DMS 273 treated with DMSO at 0.1 percent for 48 hours (cell line): ENCODE measurements at regions not wholly inside any gene's neighbourhood (a gene's known extent, or its start where the extent isn't known, plus 50 kb on each side); places are given as distances from the start of the nearest gene placed in this dataset.
"Not testable (repeated sequence)": the region's sequence is repeated elsewhere in the genome, so short reads cannot be mapped to it uniquely, and the experiment has no call there.

Source experiments
- DNase-seq: peaks from one replicate; lab custom pipeline; 2025; lab: John Stamatoyannopoulos, UW

GRCh38 chr5:82754036-82754746, 323.0 kb downstream of the TMEM167A start:
- no peak for DNase-seq

- DNase-seq: no peak
These were observed 323.8 kb downstream of the TMEM167A start for GRCh38 chr5:82753374-82753773.

GRCh38 chr5:82749461-82749820, 327.8 kb downstream of the TMEM167A start:
- no peak for DNase-seq

GRCh38 chr5:82748688-82749460, 328.3 kb downstream of the TMEM167A start:
- DNase-seq: no peak

- DNase-seq: no peak
These were observed 329.2 kb downstream of the TMEM167A start for GRCh38 chr5:82747986-82748385.

GRCh38 chr5:82745016-82745415, 332.2 kb downstream of the TMEM167A start:
- no peak for DNase-seq

GRCh38 chr5:82738681-82739269, 338.4 kb downstream of the TMEM167A start:
- no peak for DNase-seq

GRCh38 chr5:82735160-82735789, 341.9 kb downstream of the TMEM167A start:
- DNase-seq: no peak

GRCh38 chr5:82734347-82734746, 342.8 kb downstream of the TMEM167A start:
- no peak for DNase-seq

- no peak for DNase-seq
These were observed 346.3 kb downstream of the TMEM167A start for GRCh38 chr5:82730913-82731312.

- no peak for DNase-seq
These were observed 348.1 kb downstream of the TMEM167A start for GRCh38 chr5:82728926-82729702.

GRCh38 chr5:82723168-82723567, 354.0 kb downstream of the TMEM167A start:
- no peak for DNase-seq

- DNase-seq: no peak
These were observed 356.1 kb downstream of the TMEM167A start for GRCh38 chr5:82721087-82721410.

- no peak for DNase-seq
These were observed 356.7 kb downstream of the TMEM167A start for GRCh38 chr5:82720213-82721086.

GRCh38 chr5:82719368-82719767, 357.8 kb downstream of the TMEM167A start:
- no peak for DNase-seq

GRCh38 chr5:82717738-82718137, 359.5 kb downstream of the TMEM167A start:
- DNase-seq: no peak

- DNase-seq: not testable (repeated sequence)
These were observed 362.5 kb downstream of the TMEM167A start for GRCh38 chr5:82714732-82715131.

- no peak for DNase-seq
These were observed 363.4 kb downstream of the TMEM167A start for GRCh38 chr5:82713811-82714210.

GRCh38 chr5:82707741-82708140, 369.5 kb downstream of the TMEM167A start:
- DNase-seq: no peak

- no peak for DNase-seq
These were observed 372.8 kb downstream of the TMEM167A start for GRCh38 chr5:82704381-82704780.

GRCh38 chr5:82702046-82702445, 375.1 kb downstream of the TMEM167A start:
- no peak for DNase-seq
